ENCODE measurements at regions not wholly inside any gene's neighbourhood (a gene's known extent, or its start where the extent isn't known, plus 50 kb on each side); places are given as distances from the start of the nearest gene placed in this dataset.

DNA sequence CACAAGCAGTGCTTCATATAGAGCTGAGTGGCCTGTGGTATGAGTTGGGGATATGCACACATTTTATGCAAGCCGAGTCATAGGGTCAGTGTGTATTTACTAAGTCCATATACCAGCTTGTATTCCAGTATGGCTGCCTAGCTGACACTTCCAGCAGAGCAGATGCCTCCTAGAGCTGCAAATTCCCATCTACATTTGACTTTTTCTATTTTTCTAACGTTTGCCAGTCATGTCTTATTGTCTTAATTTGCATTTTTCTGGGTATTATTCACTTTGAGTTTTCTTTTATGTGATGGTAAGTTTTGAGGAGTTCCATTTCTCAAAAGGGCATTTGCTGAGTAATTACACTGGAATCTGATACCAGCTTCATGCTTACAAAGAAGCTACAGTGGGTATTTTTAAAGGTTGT, 334.5 kb upstream of the CDH2 start:
- Histone ChIP-seq H3K9ac (ENCODE audit: insufficient read depth, low read depth, low read length) (no peak overlapping the region), H3K4me3 (replicated peaks in 1 of 3; ENCODE audit: insufficient read depth in 1 of 3, low read depth in 2 of 3, low read length in 3 of 3) (no peak overlapping the region), H3K4me2 (ENCODE audit: low read depth, low read length) (no peak overlapping the region), H3K27ac (ENCODE audit: extremely low read length, insufficient read depth, low read length) (no peak overlapping the region), H3K4me1 (ENCODE audit: insufficient read depth, low read length) (no peaks in the 10 kb centered on the region), H3K79me2 (ENCODE audit: insufficient read depth, low read length) (no peaks in the 10 kb centered on the region), H3K36me3 (replicated peaks in 1 of 2; ENCODE audit: control insufficient read depth in 1 of 2, insufficient read depth in 2 of 2, low read length in 2 of 2) (no peaks in the 10 kb centered on the region), H4K20me1 (ENCODE audit: insufficient read depth, low read length) (no peaks in the 10 kb centered on the region), H3K27me3 (ENCODE audit: control insufficient read depth in 1 of 2, insufficient read depth in 2 of 2, low read length in 2 of 2) (no peaks in the 10 kb centered on the region), H3K9me3 (ENCODE audit: low read length) (no peaks in the 10 kb centered on the region), H2AFZ (ENCODE audit: low read length) (no peak overlapping the region)
- DNase-seq (ENCODE audit: low spot score), result no peak
- CTCF ChIA-PET (ENCODE audit: low intra/inter-chr PET ratio, low total read pairs), result no interaction called here
- TF ChIP-seq ZNF543 (CRISPR knock-in tag; IDR thresholded peaks at IDR 0.05) (no peak), ZNF660 (CRISPR knock-in tag; IDR thresholded peaks at IDR 0.05; ENCODE audit: borderline replicate concordance, low read depth) (no peak), ZMYM4 (CRISPR knock-in tag; IDR thresholded peaks at IDR 0.05) (no peak), ETS1 (CRISPR knock-in tag; IDR thresholded peaks at IDR 0.05) (no peak)
- BruUV-seq (replicated peaks), result no TSS peak
- in situ Hi-C loops (cut with HindIII; ENCODE audit: extremely low pct_ligation_motif_present, low pct_unique_long_range_greater_than_20kb), result no loop called here
- ATAC-seq, result no peak
- intact Hi-C loops (cut with micrococcal nuclease; ENCODE audit: unreplicated experiment), result no loop called here
- FAIRE-seq, result no peak
- 9% methylated on average over 2 of the region's 2 CpGs for WGBS (ENCODE audit: low lambda C conversion rate)
- POLR2A ChIA-PET, result no interaction called here

GRCh38 chr18:28510210-28510609, 333.3 kb upstream of the CDH2 start:
- in situ Hi-C loops (cut with HindIII; ENCODE audit: extremely low pct_ligation_motif_present, low pct_unique_long_range_greater_than_20kb), result no loop called here
- intact Hi-C loops (cut with micrococcal nuclease; ENCODE audit: unreplicated experiment), result no loop called here
- ATAC-seq (no peak), DNase-seq (ENCODE audit: low spot score) (no peak), FAIRE-seq (no peak)
- BruUV-seq (replicated peaks), result no TSS peak
- Histone ChIP-seq H2AFZ (ENCODE audit: low read length) (no peak overlapping the region), H3K4me2 (ENCODE audit: low read depth, low read length) (no peak overlapping the region), H3K27me3 (ENCODE audit: control insufficient read depth in 1 of 2, insufficient read depth in 2 of 2, low read length in 2 of 2) (no peaks in the 10 kb centered on the region), H3K27ac (ENCODE audit: extremely low read length, insufficient read depth, low read length) (no peak overlapping the region), H3K79me2 (ENCODE audit: insufficient read depth, low read length) (no peaks in the 10 kb centered on the region), H3K4me1 (ENCODE audit: insufficient read depth, low read length) (no peaks in the 10 kb centered on the region), H3K36me3 (replicated peaks in 1 of 2; ENCODE audit: control insufficient read depth in 1 of 2, insufficient read depth in 2 of 2, low read length in 2 of 2) (no peaks in the 10 kb centered on the region), H3K9me3 (ENCODE audit: low read length) (no peaks in the 10 kb centered on the region), H3K4me3 (replicated peaks in 1 of 3; ENCODE audit: insufficient read depth in 1 of 3, low read depth in 2 of 3, low read length in 3 of 3) (no peak overlapping the region), H4K20me1 (ENCODE audit: insufficient read depth, low read length) (no peaks in the 10 kb centered on the region), H3K9ac (ENCODE audit: insufficient read depth, low read depth, low read length) (no peak overlapping the region)
- ChIA-PET CTCF (ENCODE audit: low intra/inter-chr PET ratio, low total read pairs) (no interaction called here), POLR2A (no interaction called here)
- TF ChIP-seq, protein P1, sequence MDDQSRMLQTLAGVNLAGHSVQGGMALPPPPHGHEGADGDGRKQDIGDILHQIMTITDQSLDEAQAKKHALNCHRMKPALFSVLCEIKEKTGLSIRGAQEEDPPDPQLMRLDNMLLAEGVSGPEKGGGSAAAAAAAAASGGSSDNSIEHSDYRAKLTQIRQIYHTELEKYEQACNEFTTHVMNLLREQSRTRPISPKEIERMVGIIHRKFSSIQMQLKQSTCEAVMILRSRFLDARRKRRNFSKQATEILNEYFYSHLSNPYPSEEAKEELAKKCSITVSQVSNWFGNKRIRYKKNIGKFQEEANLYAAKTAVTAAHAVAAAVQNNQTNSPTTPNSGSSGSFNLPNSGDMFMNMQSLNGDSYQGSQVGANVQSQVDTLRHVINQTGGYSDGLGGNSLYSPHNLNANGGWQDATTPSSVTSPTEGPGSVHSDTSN (CRISPR knock-in tag; IDR thresholded peaks at IDR 0.05; ENCODE audit: borderline replicate concordance), result no peak
- no peak for TF ChIP-seq ZNF746 (CRISPR knock-in tag; IDR thresholded peaks at IDR 0.05)
- no peak for TF ChIP-seq CREB3 (CRISPR knock-in tag; IDR thresholded peaks at IDR 0.05)
- TF ChIP-seq RORA (CRISPR knock-in tag; IDR thresholded peaks at IDR 0.05), result no peak
- TF ChIP-seq SRF (IDR thresholded peaks at IDR 0.05; ENCODE audit: low read depth, low read length), result no peak
- TF ChIP-seq HOXA3 (CRISPR knock-in tag; IDR thresholded peaks at IDR 0.05), result no peak
- TF ChIP-seq SMC3 (IDR thresholded peaks at IDR 0.05; ENCODE audit: low read length), result no peak
- no peak for TF ChIP-seq RBAK (CRISPR knock-in tag; IDR thresholded peaks at IDR 0.05)
- TF ChIP-seq THAP7 (CRISPR knock-in tag; IDR thresholded peaks at IDR 0.05), result no peak
- no peak for TF ChIP-seq TARDBP (CRISPR knock-in tag; IDR thresholded peaks at IDR 0.05)
